Activated CD4-positive, alpha-beta memory T cell treated with anti-CD3 and anti-CD28 coated beads for 36 hours (primary cell): ENCODE measurements at regions not wholly inside any gene's neighbourhood (a gene's known extent, or its start where the extent isn't known, plus 50 kb on each side); places are given as distances from the start of the nearest gene placed in this dataset.
"Not testable (repeated sequence)": the region's sequence is repeated elsewhere in the genome, so short reads cannot be mapped to it uniquely, and the experiment has no call there.

ENCODE experiments used
- CTCF ChIA-PET: fragments of 350-600 bp; sonication (Branson Sonifier 250); formaldehyde crosslinking; loops from one replicate; lab custom pipeline; 2021; ENCODE audit warnings: antibody characterized with exemption, inconsistent platforms; lab: Charles Lee
- POLR2A ChIA-PET: fragments of 350-600 bp; sonication (Branson Sonifier 250); formaldehyde crosslinking; loops from one replicate; lab custom pipeline; 2021; ENCODE audit warnings: antibody characterized with exemption; lab: Charles Lee
- DNase-seq: peaks from one replicate; pipeline ENCODE4 v3.0.0-alpha.2; 2020
- H3K27ac Mint-ChIP-seq: one replicate; pipeline ENCODE4 v1.8.0; 2021; ENCODE audit warnings: mixed read lengths
- H3K27me3 Mint-ChIP-seq: one replicate; pipeline ENCODE4 v1.8.0; 2021; ENCODE audit warnings: mixed read lengths
- H3K36me3 Mint-ChIP-seq: one replicate; pipeline ENCODE4 v1.8.0; 2021; ENCODE audit warnings: mixed read lengths
- H3K4me1 Mint-ChIP-seq: one replicate; pipeline ENCODE4 v1.8.0; 2021; ENCODE audit warnings: low read depth, mixed read lengths
- H3K4me3 Mint-ChIP-seq: one replicate; pipeline ENCODE4 v1.8.0; 2021; ENCODE audit warnings: mild to moderate bottlenecking, mixed read lengths
- H3K9me3 Mint-ChIP-seq: one replicate; pipeline ENCODE4 v1.8.0; 2021; ENCODE audit warnings: mixed read lengths
- intact Hi-C: fragments of 100-400 bp; cut with micrococcal nuclease; formaldehyde crosslinking; loops from one replicate; pipeline ENCODE4 v1.15.1; 2023

- H3K4me3 Mint-ChIP-seq = no peak overlapping the region
- no peak for DNase-seq
- H3K27me3 Mint-ChIP-seq = peaks cover 16% of the 10 kb centered on the region
- ChIA-PET CTCF (no interaction called here), POLR2A (no interaction called here)
- intact Hi-C loops = no loop called here
- H3K36me3 Mint-ChIP-seq = no peaks in the 10 kb centered on the region
- H3K27ac Mint-ChIP-seq = no peak overlapping the region
- H3K4me1 Mint-ChIP-seq = peaks cover 2% of the 10 kb centered on the region
- H3K9me3 Mint-ChIP-seq = no peaks in the 10 kb centered on the region
Measured at GRCh38 chr10:3263082-3263481, 90.5 kb upstream of the PITRM1 start.

DNA sequence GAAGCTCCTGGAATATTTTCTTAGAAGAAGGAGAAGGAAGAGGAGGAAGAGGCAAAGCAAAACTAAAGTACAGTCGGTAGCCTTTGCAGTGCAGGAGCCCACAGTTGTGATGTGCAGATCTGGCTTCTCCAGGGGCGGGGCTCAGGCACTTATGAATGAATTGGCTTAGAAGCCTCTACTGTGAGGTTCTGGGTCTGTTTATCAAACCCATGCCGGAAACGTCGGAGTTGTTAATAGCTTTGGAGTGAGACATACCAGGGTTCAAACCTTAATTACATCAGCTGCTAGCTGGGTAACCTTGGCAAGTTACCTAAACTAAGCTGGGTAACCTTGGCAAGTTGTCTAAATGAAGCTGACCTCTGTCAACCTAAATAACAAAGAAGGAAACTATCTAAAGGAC lies 89.3 kb upstream of the PITRM1 start:
- no peak for DNase-seq
- no peaks in the 10 kb centered on the region for H3K36me3 Mint-ChIP-seq
- ChIA-PET CTCF (no interaction called here), POLR2A (no interaction called here)
- no peaks in the 10 kb centered on the region for H3K9me3 Mint-ChIP-seq
- intact Hi-C loops = no loop called here
- no peak overlapping the region for H3K27ac Mint-ChIP-seq
- peaks cover 17% of the 10 kb centered on the region for H3K27me3 Mint-ChIP-seq
- peaks cover 2% of the 10 kb centered on the region for H3K4me1 Mint-ChIP-seq
- H3K4me3 Mint-ChIP-seq = no peak overlapping the region

- no peak for DNase-seq
- H3K27me3 Mint-ChIP-seq = peaks cover 15% of the 10 kb centered on the region
- no peak overlapping the region for H3K27ac Mint-ChIP-seq
- intact Hi-C loops = no loop called here
- ChIA-PET POLR2A (no interaction called here), CTCF (no interaction called here)
- H3K4me1 Mint-ChIP-seq = peaks cover 2% of the 10 kb centered on the region
- H3K36me3 Mint-ChIP-seq = no peaks in the 10 kb centered on the region
- no peak overlapping the region for H3K4me3 Mint-ChIP-seq
- H3K9me3 Mint-ChIP-seq = no peaks in the 10 kb centered on the region
Measured at GRCh38 chr10:3260066-3260834, 87.7 kb upstream of the PITRM1 start.

DNA sequence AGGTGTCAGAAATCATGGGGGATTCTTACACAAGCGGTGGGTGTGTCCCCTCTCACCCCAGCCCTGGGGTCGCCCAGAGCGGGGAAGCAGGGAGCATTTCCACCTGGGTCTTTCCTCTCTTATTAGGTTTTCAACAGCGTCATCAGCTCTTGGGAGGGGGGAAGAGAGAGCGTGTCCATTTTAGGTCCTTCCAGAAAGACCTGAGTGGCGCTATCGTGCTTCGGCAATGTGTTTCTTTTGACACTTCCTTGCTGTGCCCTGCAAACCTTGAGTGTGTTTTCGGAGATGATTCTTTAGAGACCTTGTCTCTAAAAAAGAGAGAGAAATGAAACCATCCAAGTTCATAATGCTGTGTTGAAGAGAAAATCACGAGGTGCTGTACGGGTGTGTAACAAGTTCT lies 86.9 kb upstream of the PITRM1 start:
- no peak overlapping the region for H3K27ac Mint-ChIP-seq
- H3K9me3 Mint-ChIP-seq = no peaks in the 10 kb centered on the region
- CTCF ChIA-PET = no interaction called here
- H3K4me1 Mint-ChIP-seq = peaks cover 2% of the 10 kb centered on the region
- no peak overlapping the region for H3K4me3 Mint-ChIP-seq
- peaks cover 18% of the 10 kb centered on the region for H3K27me3 Mint-ChIP-seq
- H3K36me3 Mint-ChIP-seq = no peaks in the 10 kb centered on the region
- POLR2A ChIA-PET = no interaction called here
- intact Hi-C loops = no loop called here
- no peak for DNase-seq

DNA sequence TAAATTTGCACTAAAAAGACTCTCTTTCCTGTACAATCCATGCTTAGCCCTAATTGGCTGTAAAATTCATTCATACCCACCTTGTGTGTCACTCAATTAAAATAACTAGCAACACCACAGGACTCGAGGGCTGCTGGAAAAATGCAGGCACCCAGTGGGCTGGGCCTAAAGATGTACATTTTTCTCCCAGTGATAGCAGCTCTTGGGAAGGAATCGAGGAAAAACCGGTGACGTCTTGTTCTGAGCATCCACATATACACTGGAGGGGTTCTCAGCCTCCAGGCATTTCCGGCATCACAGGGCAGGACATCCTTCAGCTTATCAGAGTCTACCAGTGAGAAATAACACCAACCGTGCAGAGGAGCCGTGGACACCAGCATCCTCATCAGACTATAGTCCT lies 85.8 kb upstream of the PITRM1 start:
- H3K4me1 Mint-ChIP-seq = no peaks in the 10 kb centered on the region
- no peaks in the 10 kb centered on the region for H3K36me3 Mint-ChIP-seq
- H3K27ac Mint-ChIP-seq = no peak overlapping the region
- no peak for DNase-seq
- H3K27me3 Mint-ChIP-seq = peaks cover 14% of the 10 kb centered on the region
- no peak overlapping the region for H3K4me3 Mint-ChIP-seq
- POLR2A ChIA-PET = no interaction called here
- intact Hi-C loops = no loop called here
- CTCF ChIA-PET = interaction anchor here (0.8 kb wide), 1 partner anchor 1398 kb away, joined by 3 read pairs; no protein-coding TSS in a partner anchor
- H3K9me3 Mint-ChIP-seq = no peaks in the 10 kb centered on the region

GRCh38 chr10:3255616-3256015 lies 83.0 kb upstream of the PITRM1 start:
- Mint-ChIP-seq H3K4me1 (peaks cover 2% of the 10 kb centered on the region), H3K27me3 (peaks cover 19% of the 10 kb centered on the region), H3K9me3 (no peaks in the 10 kb centered on the region), H3K4me3 (no peak overlapping the region), H3K27ac (no peak overlapping the region), H3K36me3 (no peaks in the 10 kb centered on the region)
- intact Hi-C loops = no loop called here
- POLR2A ChIA-PET = no interaction called here
- CTCF ChIA-PET = no interaction called here
- DNase-seq = no peak

- CTCF ChIA-PET = no interaction called here
- Mint-ChIP-seq H3K36me3 (no peaks in the 10 kb centered on the region), H3K9me3 (no peaks in the 10 kb centered on the region), H3K27ac (no peak overlapping the region), H3K27me3 (peaks cover 23% of the 10 kb centered on the region), H3K4me3 (no peak overlapping the region), H3K4me1 (peaks cover 2% of the 10 kb centered on the region)
- POLR2A ChIA-PET = no interaction called here
- DNase-seq = no peak
- intact Hi-C loops = no loop called here
Measured at GRCh38 chr10:3255075-3255474, 82.5 kb upstream of the PITRM1 start.

DNA sequence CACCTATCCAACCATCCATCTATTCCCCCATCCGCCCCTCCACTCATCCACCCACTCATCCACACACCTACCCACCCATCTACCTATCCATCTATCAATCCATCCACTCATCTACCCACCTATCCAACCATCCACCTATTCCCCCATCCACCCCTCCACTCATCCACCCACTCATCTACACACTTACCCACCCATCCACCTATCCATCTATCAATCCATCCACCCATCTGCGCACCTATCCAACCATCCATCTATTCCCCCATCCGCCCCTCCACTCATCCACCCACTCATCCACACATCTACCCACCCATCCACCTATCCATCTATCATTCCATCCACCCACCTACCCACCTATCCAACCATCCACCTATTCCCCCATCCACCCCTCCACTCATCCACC lies 81.4 kb upstream of the PITRM1 start:
- H3K36me3 Mint-ChIP-seq, POLR2A ChIA-PET, H3K4me1 Mint-ChIP-seq, CTCF ChIA-PET, intact Hi-C loops, H3K9me3 Mint-ChIP-seq, DNase-seq, H3K4me3 Mint-ChIP-seq, H3K27ac Mint-ChIP-seq: not testable (repeated sequence)
- peaks cover 29% of the 10 kb centered on the region for H3K27me3 Mint-ChIP-seq

GRCh38 chr10:3251172-3251571 lies 78.6 kb upstream of the PITRM1 start:
- ChIA-PET POLR2A (no interaction called here), CTCF (interaction anchor here (0.5 kb wide), 1 partner anchor 1404 kb away, joined by 4 read pairs; no protein-coding TSS in a partner anchor)
- H3K27me3 Mint-ChIP-seq = peaks cover 30% of the 10 kb centered on the region
- H3K36me3 Mint-ChIP-seq = no peaks in the 10 kb centered on the region
- intact Hi-C loops = no loop called here
- peak; percentile 22 for DNase-seq
- H3K4me1 Mint-ChIP-seq = peaks cover 7% of the 10 kb centered on the region
- H3K9me3 Mint-ChIP-seq = no peaks in the 10 kb centered on the region
- no peak overlapping the region for H3K4me3 Mint-ChIP-seq
- no peak overlapping the region for H3K27ac Mint-ChIP-seq

DNA sequence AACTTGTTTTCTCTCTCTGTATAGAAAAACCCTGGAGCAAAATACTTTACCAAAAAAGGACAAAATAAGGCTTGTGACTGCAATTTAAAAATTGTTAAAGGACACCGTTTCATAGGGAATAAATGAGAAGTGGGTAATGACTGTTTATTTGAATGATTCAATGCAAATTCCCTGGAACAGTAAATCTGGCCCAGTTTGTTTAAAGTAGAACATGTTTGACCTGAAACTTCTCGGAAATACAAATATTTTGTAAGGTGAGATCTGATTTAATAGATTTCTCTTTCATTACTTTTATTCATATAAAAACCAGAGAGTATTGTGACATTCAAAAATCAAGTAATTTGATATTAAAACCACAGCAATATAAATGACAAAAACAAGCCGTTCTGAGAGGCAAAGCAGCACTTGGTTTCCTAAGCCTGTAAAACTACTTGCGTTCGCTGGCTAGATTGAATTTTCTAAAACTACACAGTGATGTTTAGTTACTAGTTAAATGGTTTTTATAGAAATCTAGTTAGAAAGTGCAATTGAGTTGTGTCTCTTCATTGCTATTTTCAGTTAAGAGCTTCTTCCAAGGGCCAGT lies 76.8 kb upstream of the PITRM1 start:
- intact Hi-C loops = no loop called here
- ChIA-PET POLR2A (no interaction called here), CTCF (interaction anchor here (2.2 kb wide), 1 partner anchor 10 kb away, joined by 10 read pairs; no protein-coding TSS in a partner anchor)
- H3K36me3 Mint-ChIP-seq = no peaks in the 10 kb centered on the region
- H3K9me3 Mint-ChIP-seq = no peaks in the 10 kb centered on the region
- H3K4me3 Mint-ChIP-seq = no peak overlapping the region
- no peak overlapping the region for H3K27ac Mint-ChIP-seq
- H3K27me3 Mint-ChIP-seq = peaks cover 25% of the 10 kb centered on the region
- no peak for DNase-seq
- peaks cover 7% of the 10 kb centered on the region for H3K4me1 Mint-ChIP-seq

DNA sequence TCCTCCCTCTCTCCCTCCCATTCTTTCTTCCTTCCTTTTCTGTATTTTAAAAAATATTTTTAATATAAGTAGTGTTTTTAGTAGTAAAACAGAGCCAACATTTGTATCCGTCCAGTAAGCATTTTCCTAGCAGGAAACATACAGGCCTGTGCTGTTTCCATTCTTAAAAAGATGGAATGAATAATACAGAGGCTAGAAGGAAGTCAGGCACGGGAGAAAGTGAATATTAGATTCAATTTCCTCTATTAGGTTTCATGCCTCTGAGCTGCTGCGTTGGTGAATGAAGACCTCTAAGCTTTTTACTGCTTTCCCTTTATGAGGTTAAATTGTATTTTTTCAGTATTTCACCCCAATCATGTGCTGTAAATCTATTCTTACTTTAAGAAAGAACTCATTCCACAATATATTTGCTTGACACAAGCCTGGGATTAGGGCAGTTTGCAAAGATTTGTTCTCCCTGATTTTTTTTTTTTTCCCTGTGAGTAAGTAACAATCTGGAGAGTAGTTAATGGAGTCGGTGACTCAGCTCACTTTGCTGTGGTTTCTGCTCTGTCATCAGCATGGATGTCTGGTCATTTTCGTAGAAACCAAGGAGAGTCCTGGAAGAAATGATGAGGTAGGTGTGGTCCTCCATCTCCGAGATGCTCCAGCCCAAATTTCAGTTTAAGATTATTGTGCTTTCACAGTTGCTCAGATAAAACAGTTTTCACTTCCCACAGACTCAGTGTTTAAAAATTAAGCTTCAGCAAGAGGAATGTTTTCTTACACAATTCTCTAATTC lies 76.1 kb upstream of the PITRM1 start:
- intact Hi-C loops = no loop called here
- ChIA-PET CTCF (interaction anchor here (2.2 kb wide), 1 partner anchor 9 kb away, joined by 10 read pairs; no protein-coding TSS in a partner anchor), POLR2A (no interaction called here)
- H3K36me3 Mint-ChIP-seq = no peaks in the 10 kb centered on the region
- H3K27ac Mint-ChIP-seq = no peak overlapping the region
- no peaks in the 10 kb centered on the region for H3K9me3 Mint-ChIP-seq
- DNase-seq = no peak
- H3K4me1 Mint-ChIP-seq = peaks cover 7% of the 10 kb centered on the region
- peaks cover 27% of the 10 kb centered on the region for H3K27me3 Mint-ChIP-seq
- no peak overlapping the region for H3K4me3 Mint-ChIP-seq

DNA sequence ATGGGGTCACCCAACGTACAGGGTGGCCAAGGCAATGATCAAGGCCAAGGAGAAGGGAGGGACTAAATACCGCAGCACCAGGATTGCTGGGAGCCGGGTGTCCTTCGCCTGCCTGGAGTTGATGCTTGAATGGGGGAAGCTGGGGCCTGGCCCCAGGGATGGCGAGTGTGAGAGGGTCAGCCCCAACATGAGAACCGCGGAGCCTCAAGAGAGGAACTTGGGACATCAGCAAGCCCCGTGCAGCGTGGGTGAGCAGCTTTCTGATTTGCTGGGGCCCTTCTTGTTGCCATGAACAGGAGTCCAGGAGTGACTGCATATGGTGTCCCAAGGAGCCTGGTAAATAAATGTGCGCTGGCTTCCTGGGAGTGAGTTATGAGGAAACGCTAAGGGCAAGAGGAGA lies 72.8 kb upstream of the PITRM1 start:
- DNase-seq = no peak
- no peaks in the 10 kb centered on the region for H3K9me3 Mint-ChIP-seq
- peaks cover 22% of the 10 kb centered on the region for H3K27me3 Mint-ChIP-seq
- intact Hi-C loops = no loop called here
- ChIA-PET CTCF (interaction anchor here (0.8 kb wide), 1 partner anchor 48 kb away, joined by 3 read pairs; no protein-coding TSS in a partner anchor), POLR2A (no interaction called here)
- H3K36me3 Mint-ChIP-seq = no peaks in the 10 kb centered on the region
- no peak overlapping the region for H3K4me3 Mint-ChIP-seq
- H3K4me1 Mint-ChIP-seq = peaks cover 5% of the 10 kb centered on the region
- no peak overlapping the region for H3K27ac Mint-ChIP-seq
